ENCODE measurements at regions not wholly inside any gene's neighbourhood (a gene's known extent, or its start where the extent isn't known, plus 50 kb on each side); places are given as distances from the start of the nearest gene placed in this dataset.

- TF ChIP-seq CTCF (conservative IDR thresholded peaks at IDR 0.05; ENCODE audit: low read depth in 2 of 2) (no peak), EZH2 (IDR thresholded peaks at IDR 0.05; ENCODE audit: low read depth, unreplicated experiment) (no peak), CREB1 (CRISPR knock-in tag; IDR thresholded peaks at IDR 0.05; ENCODE audit: low read depth) (no peak), REST (IDR thresholded peaks at IDR 0.05; ENCODE audit: unreplicated experiment) (no peak)
Observed at GRCh38 chr11:92909214-92909613, 60.2 kb upstream of the MTNR1B start.

Data from GM23338 (cell line).